MM.1S (cell line): ENCODE measurements at regions not wholly inside any gene's neighbourhood (a gene's known extent, or its start where the extent isn't known, plus 50 kb on each side); places are given as distances from the start of the nearest gene placed in this dataset.

Experiments
- DNase-seq: peaks from one replicate; pipeline ENCODE4 v3.0.0-alpha.2; 2015
- H2AFZ ChIP-seq: fragments of 300-600 bp; sonication (generic); 2 replicates; pipeline ENCODE4 v1.6.0; 2016; ENCODE audit warnings: antibody characterized with exemption, low read length
- H3F3A ChIP-seq: fragments of 300-600 bp; sonication (generic); 2 replicates; pipeline ENCODE4 v1.6.1; 2016; ENCODE audit warnings: mild to moderate bottlenecking, antibody characterized with exemption, low read length, moderate library complexity, mixed read lengths; ENCODE audit not compliant: insufficient read depth
- H3K27ac ChIP-seq: fragments of 300-600 bp; sonication (generic); 2 replicates; pipeline ENCODE4 v1.5.1; 2016; ENCODE audit warnings: mild to moderate bottlenecking, low read length
- H3K27me3 ChIP-seq: fragments of 300-600 bp; sonication (generic); replicated peaks from 2 replicates; pipeline ENCODE4 v1.6.0; 2016; ENCODE audit warnings: low read length; ENCODE audit not compliant: insufficient read depth
- H3K36me3 ChIP-seq: fragments of 300-600 bp; sonication (generic); replicated peaks from 2 replicates; pipeline ENCODE4 v1.6.1; 2016; ENCODE audit warnings: mild to moderate bottlenecking, low read length, mixed read lengths; ENCODE audit not compliant: insufficient read depth
- H3K4me1 ChIP-seq: fragments of 300-600 bp; sonication (generic); 2 replicates; pipeline ENCODE4 v1.6.1; 2016; ENCODE audit warnings: low read length, mixed read lengths
- H3K4me2 ChIP-seq: fragments of 300-600 bp; sonication (generic); 2 replicates; pipeline ENCODE4 v1.6.0; 2016; ENCODE audit warnings: low read depth, low read length
- H3K4me3 ChIP-seq: fragments of 300-600 bp; sonication (generic); 2 replicates; pipeline ENCODE4 v1.5.1; 2016; ENCODE audit warnings: low read length, mixed read lengths
- H3K79me2 ChIP-seq: fragments of 300-600 bp; sonication (generic); 2 replicates; pipeline ENCODE4 v1.6.1; 2016; ENCODE audit warnings: mixed run types, low read length, mixed read lengths
- H3K9ac ChIP-seq: fragments of 300-600 bp; sonication (generic); 2 replicates; pipeline ENCODE4 v1.6.1; 2016; ENCODE audit warnings: low read length, mixed read lengths
- H3K9me2 ChIP-seq: fragments of 300-600 bp; sonication (generic); replicated peaks from 2 replicates; pipeline ENCODE4 v1.6.1; 2016; ENCODE audit warnings: mild to moderate bottlenecking, low read length, mixed read lengths; ENCODE audit not compliant: insufficient read depth
- H3K9me3 ChIP-seq: fragments of 300-600 bp; sonication (generic); replicated peaks from 2 replicates; pipeline ENCODE4 v1.6.1; 2016; ENCODE audit warnings: mild to moderate bottlenecking, low read length, mixed read lengths; ENCODE audit not compliant: insufficient read depth
- H4K20me1 ChIP-seq: fragments of 300-600 bp; sonication (generic); 2 replicates; pipeline ENCODE4 v1.6.1; 2016; ENCODE audit warnings: mild to moderate bottlenecking, low read length, moderate library complexity, mixed read lengths; ENCODE audit not compliant: insufficient read depth
- EZH2 ChIP-seq: fragments of 300-600 bp; sonication (generic); optimal IDR thresholded peaks from 2 replicates; pipeline ENCODE3; 2017; ENCODE audit warnings: low read depth, mild to moderate bottlenecking, antibody characterized with exemption, low read length, mixed read lengths
- EZH2phosphoT487 ChIP-seq: fragments of 300-600 bp; sonication (generic); IDR thresholded peaks from 2 replicates; pipeline ENCODE4 v1.6.1; 2018; ENCODE audit warnings: antibody characterized with exemption, low read length
- TF ChIP-seq, protein P1 (sequence below): fragments of 300-600 bp; sonication (generic); IDR thresholded peaks from 2 replicates; pipeline ENCODE4 v1.5.1; 2016; ENCODE audit warnings: antibody characterized with exemption, low read length, mixed read lengths

DNA sequence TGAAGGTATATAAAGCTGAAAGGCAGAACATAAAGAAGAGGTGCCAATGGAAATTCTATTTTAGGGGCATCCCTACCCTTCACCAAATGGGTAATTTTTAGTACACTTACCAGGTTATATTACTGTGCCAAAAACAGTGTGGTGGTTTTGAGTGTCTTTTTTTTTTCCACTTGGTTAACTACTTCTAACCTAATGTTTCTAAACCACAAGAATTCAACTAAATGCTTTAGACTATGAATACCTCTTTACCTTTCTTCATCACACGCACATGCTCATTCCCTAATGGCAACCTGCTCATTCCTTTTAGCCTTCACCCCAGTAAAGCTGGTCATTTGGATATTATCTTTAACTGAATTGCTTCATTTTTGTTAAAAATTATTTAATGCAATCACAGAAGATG is 215.6 kb downstream of the PIK3R1 start:
- Histone ChIP-seq H3K4me2 (no peak overlapping the region), H3K9ac (no peak overlapping the region), H3K79me2 (no peaks in the 10 kb centered on the region), H3K36me3 (no peaks in the 10 kb centered on the region), H2AFZ (no peak overlapping the region), H3K27ac (no peak overlapping the region), H4K20me1 (no peaks in the 10 kb centered on the region), H3K9me3 (no peaks in the 10 kb centered on the region), H3K9me2 (no peaks in the 10 kb centered on the region), H3K4me3 (no peak overlapping the region), H3K27me3 (peaks cover 3% of the 10 kb centered on the region; the same call in 1 of the 2 replicates), H3K4me1 (peaks cover 18% of the 10 kb centered on the region), H3F3A (peaks cover 16% of the 10 kb centered on the region)
- DNase-seq = no peak
- TF ChIP-seq EZH2phosphoT487 (no peak), EZH2 (no peak)
- TF ChIP-seq, protein P1, sequence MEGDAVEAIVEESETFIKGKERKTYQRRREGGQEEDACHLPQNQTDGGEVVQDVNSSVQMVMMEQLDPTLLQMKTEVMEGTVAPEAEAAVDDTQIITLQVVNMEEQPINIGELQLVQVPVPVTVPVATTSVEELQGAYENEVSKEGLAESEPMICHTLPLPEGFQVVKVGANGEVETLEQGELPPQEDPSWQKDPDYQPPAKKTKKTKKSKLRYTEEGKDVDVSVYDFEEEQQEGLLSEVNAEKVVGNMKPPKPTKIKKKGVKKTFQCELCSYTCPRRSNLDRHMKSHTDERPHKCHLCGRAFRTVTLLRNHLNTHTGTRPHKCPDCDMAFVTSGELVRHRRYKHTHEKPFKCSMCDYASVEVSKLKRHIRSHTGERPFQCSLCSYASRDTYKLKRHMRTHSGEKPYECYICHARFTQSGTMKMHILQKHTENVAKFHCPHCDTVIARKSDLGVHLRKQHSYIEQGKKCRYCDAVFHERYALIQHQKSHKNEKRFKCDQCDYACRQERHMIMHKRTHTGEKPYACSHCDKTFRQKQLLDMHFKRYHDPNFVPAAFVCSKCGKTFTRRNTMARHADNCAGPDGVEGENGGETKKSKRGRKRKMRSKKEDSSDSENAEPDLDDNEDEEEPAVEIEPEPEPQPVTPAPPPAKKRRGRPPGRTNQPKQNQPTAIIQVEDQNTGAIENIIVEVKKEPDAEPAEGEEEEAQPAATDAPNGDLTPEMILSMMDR = no peak

DNA sequence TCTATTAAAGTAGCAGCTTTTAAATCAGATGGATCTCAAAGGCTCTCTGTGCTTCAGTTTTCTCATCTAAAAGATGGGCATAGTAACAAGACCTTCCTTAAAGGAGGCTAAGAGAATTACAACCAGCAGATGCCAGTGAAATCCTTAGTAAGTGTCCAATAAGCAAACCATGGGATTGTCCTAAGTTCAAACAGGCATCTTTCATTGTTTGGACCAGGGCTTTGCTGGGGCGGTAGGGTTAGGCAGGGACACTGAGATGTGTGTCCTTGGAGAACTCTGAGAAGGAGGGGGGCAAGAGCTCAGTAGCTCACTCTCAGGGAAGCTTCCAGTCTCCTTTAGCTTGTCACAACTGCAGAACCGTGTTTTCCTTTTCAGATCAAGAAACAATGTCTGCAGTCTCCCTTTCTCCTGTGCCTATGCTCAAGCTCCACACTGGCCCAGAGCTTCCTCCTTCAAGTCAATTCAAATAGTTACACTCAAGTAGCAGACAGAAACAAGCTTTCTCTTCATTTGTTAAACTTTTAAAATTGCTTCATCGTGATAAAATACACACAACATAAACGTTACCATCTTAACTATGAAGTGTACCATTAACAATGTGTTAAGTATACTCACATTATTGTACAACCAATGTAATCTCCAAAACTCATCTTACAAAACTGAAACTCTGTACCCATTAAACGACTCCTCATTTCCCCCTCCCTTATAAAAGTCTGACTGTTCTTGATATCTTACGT is 216.2 kb downstream of the PIK3R1 start:
- Histone ChIP-seq H3K9me3 (no peaks in the 10 kb centered on the region), H3K36me3 (no peaks in the 10 kb centered on the region), H4K20me1 (no peaks in the 10 kb centered on the region), H3K9me2 (no peaks in the 10 kb centered on the region), H3K79me2 (no peaks in the 10 kb centered on the region), H3K4me3 (no peak overlapping the region), H3F3A (peaks cover 16% of the 10 kb centered on the region), H3K27ac (no peak overlapping the region), H2AFZ (no peak overlapping the region), H3K9ac (no peak overlapping the region), H3K4me2 (no peak overlapping the region), H3K4me1 (peaks cover 18% of the 10 kb centered on the region), H3K27me3 (peaks cover 3% of the 10 kb centered on the region; the same call in 1 of the 2 replicates)
- DNase-seq = no peak
- TF ChIP-seq, protein P1 = no peak
- TF ChIP-seq EZH2phosphoT487 (no peak), EZH2 (no peak)

DNA sequence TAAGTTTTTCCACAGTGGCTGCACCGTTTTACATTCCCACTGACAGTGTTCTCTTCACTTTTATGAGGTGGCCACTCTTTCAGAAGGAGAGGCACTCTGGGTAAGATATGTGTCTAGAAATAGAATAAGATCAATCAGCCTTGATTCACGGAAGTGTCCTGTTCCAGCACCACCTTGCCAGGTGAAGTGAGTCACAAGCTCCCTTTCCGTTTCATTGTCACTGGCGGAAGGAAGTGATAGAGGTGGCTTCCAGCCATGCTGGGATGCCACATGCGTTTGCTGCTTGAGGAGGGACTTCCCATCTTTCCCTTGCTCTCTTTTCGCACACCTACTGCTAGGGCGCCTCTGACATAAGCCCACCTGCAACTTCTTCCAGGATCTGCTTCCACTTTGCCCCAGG is 217.1 kb downstream of the PIK3R1 start:
- H3K27ac ChIP-seq = no peak overlapping the region
- H3K4me1 ChIP-seq = peaks cover 18% of the 10 kb centered on the region
- H3K36me3 ChIP-seq = no peaks in the 10 kb centered on the region
- DNase-seq = no peak
- H3K79me2 ChIP-seq = no peaks in the 10 kb centered on the region
- no peaks in the 10 kb centered on the region for H3K9me2 ChIP-seq
- no peak overlapping the region for H3K4me2 ChIP-seq
- H3K4me3 ChIP-seq = no peak overlapping the region
- no peaks in the 10 kb centered on the region for H4K20me1 ChIP-seq
- peaks cover 16% of the 10 kb centered on the region for H3F3A ChIP-seq
- H3K27me3 ChIP-seq = peaks cover 3% of the 10 kb centered on the region; the same call in 1 of the 2 replicates
- H3K9ac ChIP-seq = no peak overlapping the region
- no peaks in the 10 kb centered on the region for H3K9me3 ChIP-seq
- TF ChIP-seq, protein P1 = no peak
- TF ChIP-seq EZH2phosphoT487 (no peak), EZH2 (no peak)
- H2AFZ ChIP-seq = no peak overlapping the region
